ENCODE measurements at regions not wholly inside any gene's neighbourhood (a gene's known extent, or its start where the extent isn't known, plus 50 kb on each side); places are given as distances from the start of the nearest gene placed in this dataset.

- no peaks in the 10 kb centered on the region for H3K4me1 ChIP-seq
- H3K4me3 ChIP-seq, result no peak overlapping the region
- H3K36me3 ChIP-seq, result no peaks in the 10 kb centered on the region
- no peak for TF ChIP-seq CTCF (IDR thresholded peaks at IDR 0.05)
- H3K9ac ChIP-seq (ENCODE audit: low read depth in 2 of 2, low read length in 2 of 2), result no peak overlapping the region
- no peak overlapping the region for H3K27ac ChIP-seq
- no peak for DNase-seq
- no peaks in the 10 kb centered on the region for H3K27me3 ChIP-seq
- intact Hi-C loops (cut with DNase I), result no loop called here
- no peaks in the 10 kb centered on the region for H3K9me3 ChIP-seq
Measured at GRCh38 chr4:138055890-138056289, 186.3 kb downstream of the SLC7A11 start.

- H3K27ac ChIP-seq, result no peak overlapping the region
- no peaks in the 10 kb centered on the region for H3K9me3 ChIP-seq
- DNase-seq, result no peak
- no peaks in the 10 kb centered on the region for H3K4me1 ChIP-seq
- TF ChIP-seq CTCF (IDR thresholded peaks at IDR 0.05), result no peak
- no peaks in the 10 kb centered on the region for H3K27me3 ChIP-seq
- no peak overlapping the region for H3K9ac ChIP-seq (ENCODE audit: low read depth in 2 of 2, low read length in 2 of 2)
- no peak overlapping the region for H3K4me3 ChIP-seq
- intact Hi-C loops (cut with DNase I), result no loop called here
- no peaks in the 10 kb centered on the region for H3K36me3 ChIP-seq
Measured at GRCh38 chr4:138053641-138054301, 188.4 kb downstream of the SLC7A11 start.

- no peak overlapping the region for H3K27ac ChIP-seq
Measured at GRCh38 chr4:138052806-138053632, 189.1 kb downstream of the SLC7A11 start.

GRCh38 chr4:138051157-138051556 is 191.0 kb downstream of the SLC7A11 start:
- intact Hi-C loops (cut with DNase I), result no loop called here
- H3K27me3 ChIP-seq, result no peaks in the 10 kb centered on the region
- H3K9ac ChIP-seq (ENCODE audit: low read depth in 2 of 2, low read length in 2 of 2), result no peak overlapping the region
- no peak for DNase-seq
- H3K4me3 ChIP-seq, result no peak overlapping the region
- no peaks in the 10 kb centered on the region for H3K36me3 ChIP-seq
- no peaks in the 10 kb centered on the region for H3K4me1 ChIP-seq
- H3K9me3 ChIP-seq, result no peaks in the 10 kb centered on the region
- no peak overlapping the region for H3K27ac ChIP-seq
- TF ChIP-seq CTCF (IDR thresholded peaks at IDR 0.05), result no peak

More at GRCh38 chr4:138052806-138053632, 189.1 kb downstream of the SLC7A11 start:
- no peaks in the 10 kb centered on the region for H3K36me3 ChIP-seq
- H3K27me3 ChIP-seq, result no peaks in the 10 kb centered on the region
- no peaks in the 10 kb centered on the region for H3K9me3 ChIP-seq
- intact Hi-C loops (cut with DNase I), result no loop called here
- no peaks in the 10 kb centered on the region for H3K4me1 ChIP-seq
- no peak for DNase-seq
- TF ChIP-seq CTCF (IDR thresholded peaks at IDR 0.05), result no peak
- no peak overlapping the region for H3K4me3 ChIP-seq
- H3K9ac ChIP-seq (ENCODE audit: low read depth in 2 of 2, low read length in 2 of 2), result no peak overlapping the region

- intact Hi-C loops (cut with DNase I), result no loop called here
- H3K9ac ChIP-seq (ENCODE audit: low read depth in 2 of 2, low read length in 2 of 2), result no peak overlapping the region
- no peaks in the 10 kb centered on the region for H3K36me3 ChIP-seq
- no peak overlapping the region for H3K27ac ChIP-seq
- no peaks in the 10 kb centered on the region for H3K9me3 ChIP-seq
- no peak overlapping the region for H3K4me3 ChIP-seq
- no peak for DNase-seq
- no peaks in the 10 kb centered on the region for H3K4me1 ChIP-seq
- no peaks in the 10 kb centered on the region for H3K27me3 ChIP-seq
- TF ChIP-seq CTCF (IDR thresholded peaks at IDR 0.05), result no peak
Measured at GRCh38 chr4:138050601-138051000, 191.5 kb downstream of the SLC7A11 start.
